ENCODE measurements at regions not wholly inside any gene's neighbourhood (a gene's known extent, or its start where the extent isn't known, plus 50 kb on each side); places are given as distances from the start of the nearest gene placed in this dataset.

GRCh38 chr7:47704936-47705335, 123.0 kb upstream of the TNS3 start:
- TF ChIP-seq, protein P1, sequence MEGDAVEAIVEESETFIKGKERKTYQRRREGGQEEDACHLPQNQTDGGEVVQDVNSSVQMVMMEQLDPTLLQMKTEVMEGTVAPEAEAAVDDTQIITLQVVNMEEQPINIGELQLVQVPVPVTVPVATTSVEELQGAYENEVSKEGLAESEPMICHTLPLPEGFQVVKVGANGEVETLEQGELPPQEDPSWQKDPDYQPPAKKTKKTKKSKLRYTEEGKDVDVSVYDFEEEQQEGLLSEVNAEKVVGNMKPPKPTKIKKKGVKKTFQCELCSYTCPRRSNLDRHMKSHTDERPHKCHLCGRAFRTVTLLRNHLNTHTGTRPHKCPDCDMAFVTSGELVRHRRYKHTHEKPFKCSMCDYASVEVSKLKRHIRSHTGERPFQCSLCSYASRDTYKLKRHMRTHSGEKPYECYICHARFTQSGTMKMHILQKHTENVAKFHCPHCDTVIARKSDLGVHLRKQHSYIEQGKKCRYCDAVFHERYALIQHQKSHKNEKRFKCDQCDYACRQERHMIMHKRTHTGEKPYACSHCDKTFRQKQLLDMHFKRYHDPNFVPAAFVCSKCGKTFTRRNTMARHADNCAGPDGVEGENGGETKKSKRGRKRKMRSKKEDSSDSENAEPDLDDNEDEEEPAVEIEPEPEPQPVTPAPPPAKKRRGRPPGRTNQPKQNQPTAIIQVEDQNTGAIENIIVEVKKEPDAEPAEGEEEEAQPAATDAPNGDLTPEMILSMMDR (IDR thresholded peaks at IDR 0.05; ENCODE audit: borderline replicate concordance) = no peak
- H3K36me3 ChIP-seq = no peaks in the 10 kb centered on the region
- no peak overlapping the region for H3K27ac ChIP-seq (replicated peaks)
- H3K4me1 ChIP-seq = no peaks in the 10 kb centered on the region
- H3K27me3 ChIP-seq (ENCODE audit: low read depth) = no peaks in the 10 kb centered on the region
- H3K4me3 ChIP-seq = no peak overlapping the region
- intact Hi-C loops (cut with micrococcal nuclease) = no loop called here
- H3K9me3 ChIP-seq (replicated peaks) = no peaks in the 10 kb centered on the region
- no peak for DNase-seq

DNA sequence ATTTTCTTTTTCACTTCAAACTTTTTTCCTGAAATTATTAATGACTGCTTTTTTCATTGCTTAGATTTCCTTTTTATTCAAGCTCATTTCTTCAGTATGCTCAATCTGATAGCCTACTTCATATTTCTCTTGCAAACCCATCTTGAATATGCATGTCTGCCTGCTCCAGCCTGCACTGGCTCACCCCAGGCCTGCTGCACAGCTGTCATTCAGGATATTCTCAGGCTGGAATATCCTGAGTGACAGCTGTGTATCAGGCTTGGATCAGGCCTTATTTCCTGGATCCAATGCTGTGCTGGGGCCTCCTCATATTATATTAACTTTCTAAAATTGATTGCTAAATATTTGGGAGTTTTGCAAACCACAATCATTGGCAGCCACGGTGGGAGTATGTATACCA, 120.2 kb upstream of the TNS3 start:
- TF ChIP-seq, protein P1 (IDR thresholded peaks at IDR 0.05; ENCODE audit: borderline replicate concordance) = no peak
- Histone ChIP-seq H3K36me3 (no peaks in the 10 kb centered on the region), H3K4me1 (no peaks in the 10 kb centered on the region), H3K9me3 (replicated peaks) (no peaks in the 10 kb centered on the region), H3K27ac (replicated peaks) (no peak overlapping the region), H3K4me3 (no peak overlapping the region), H3K27me3 (ENCODE audit: low read depth) (no peaks in the 10 kb centered on the region)
- DNase-seq = no peak
- intact Hi-C loops (cut with micrococcal nuclease) = no loop called here

DNA sequence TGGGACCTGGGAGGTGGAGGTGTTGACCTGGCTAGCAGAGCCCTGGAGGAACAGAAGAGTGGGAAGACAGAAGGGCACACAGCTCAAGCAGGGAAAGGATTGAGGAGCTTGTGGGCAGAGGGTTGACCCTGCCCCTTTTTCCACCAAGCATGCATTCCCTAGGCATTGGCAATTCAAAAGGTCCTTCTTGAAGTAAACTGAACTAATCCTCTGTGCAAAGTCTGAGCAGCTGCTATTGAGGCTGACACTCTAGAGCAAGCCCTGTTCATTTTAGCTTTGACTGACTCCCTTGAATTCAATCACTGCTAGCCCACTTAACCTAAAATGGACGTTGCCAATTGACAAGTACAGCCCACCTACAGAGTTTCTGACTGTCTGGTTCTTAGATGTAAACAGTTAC, 116.5 kb upstream of the TNS3 start:
- Histone ChIP-seq H3K4me3 (no peak overlapping the region), H3K4me1 (no peaks in the 10 kb centered on the region), H3K27ac (replicated peaks) (no peak overlapping the region), H3K36me3 (no peaks in the 10 kb centered on the region), H3K9me3 (replicated peaks) (no peaks in the 10 kb centered on the region), H3K27me3 (ENCODE audit: low read depth) (no peaks in the 10 kb centered on the region)
- intact Hi-C loops (cut with micrococcal nuclease) = no loop called here
- TF ChIP-seq, protein P1 (IDR thresholded peaks at IDR 0.05; ENCODE audit: borderline replicate concordance) = no peak
- no peak for DNase-seq

DNA sequence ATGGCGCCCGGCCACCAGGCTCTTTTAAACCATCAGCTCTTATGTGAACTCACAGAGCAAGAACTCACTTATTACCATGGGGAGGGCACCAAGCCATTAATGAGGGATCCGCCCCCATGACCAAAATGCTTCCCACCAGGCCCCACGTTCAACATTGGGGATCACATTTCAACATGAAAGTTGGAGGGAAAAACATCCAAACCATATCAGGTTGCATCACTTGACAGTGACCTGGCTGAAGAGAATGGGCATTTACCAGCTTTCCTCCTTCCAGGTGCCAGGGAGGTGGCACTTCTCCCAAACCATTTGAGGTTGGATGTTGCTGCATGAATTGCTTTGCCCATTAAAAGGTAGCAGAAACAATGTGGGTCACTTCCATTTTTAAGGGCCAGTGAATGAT, 115.6 kb upstream of the TNS3 start:
- Histone ChIP-seq H3K4me3 (no peak overlapping the region), H3K36me3 (no peaks in the 10 kb centered on the region), H3K4me1 (no peaks in the 10 kb centered on the region), H3K27me3 (ENCODE audit: low read depth) (no peaks in the 10 kb centered on the region), H3K27ac (replicated peaks) (no peak overlapping the region), H3K9me3 (replicated peaks) (no peaks in the 10 kb centered on the region)
- DNase-seq = no peak
- TF ChIP-seq, protein P1 (IDR thresholded peaks at IDR 0.05; ENCODE audit: borderline replicate concordance) = no peak
- intact Hi-C loops (cut with micrococcal nuclease) = no loop called here

GRCh38 chr7:47696152-47696710, 114.3 kb upstream of the TNS3 start:
- Histone ChIP-seq H3K4me3 (no peak overlapping the region), H3K27me3 (ENCODE audit: low read depth) (no peaks in the 10 kb centered on the region), H3K4me1 (peaks cover 4% of the 10 kb centered on the region), H3K36me3 (no peaks in the 10 kb centered on the region), H3K27ac (replicated peaks) (no peak overlapping the region), H3K9me3 (replicated peaks) (no peaks in the 10 kb centered on the region)
- DNase-seq = no peak
- TF ChIP-seq, protein P1 (IDR thresholded peaks at IDR 0.05; ENCODE audit: borderline replicate concordance) = no peak
- intact Hi-C loops (cut with micrococcal nuclease) = no loop called here

Measured in left ventricle myocardium inferior (tissue), 1 donor.